HepG2 (cell line): ENCODE measurements at regions not wholly inside any gene's neighbourhood (a gene's known extent, or its start where the extent isn't known, plus 50 kb on each side); places are given as distances from the start of the nearest gene placed in this dataset.

ENCODE experiments used
- ATAC-seq: fragments of 200-7000 bp; cut with Tn5 transposase; 3 replicates; pipeline ENCODE4 v1.9.1; 2020; ENCODE audit warnings: mild to moderate bottlenecking, moderate library complexity
- BruUV-seq: library from RNA; stranded (reverse); fragments of 400-500 nt; replicated peaks from 2 replicates; lab custom pipeline; 2021; lab: Mats Ljungman, UMichigan
- CTCF ChIA-PET: fragments of 300-600 bp; formaldehyde crosslinking; extraction: SDS; loops from one replicate; lab custom pipeline; 2021; ENCODE audit warnings: low total read pairs, inconsistent platforms, low intra/inter-chr PET ratio; lab: Yijun Ruan, JAX
- POLR2A ChIA-PET: fragments of 350-600 bp; sonication (Branson Sonifier 250); formaldehyde crosslinking; loops from one replicate; lab custom pipeline; 2020; ENCODE audit warnings: antibody characterized with exemption, inconsistent platforms; lab: Yijun Ruan, JAX
- DNase-seq: peaks from one replicate; pipeline ENCODE4 v3.0.0-alpha.2; 2015; ENCODE audit warnings: low spot score
- FAIRE-seq: peaks from 3 replicates; lab custom pipeline; 2011; peaks lifted over from hg19 to GRCh38; lab: Jason Lieb, UNC
- H2AFZ ChIP-seq: one replicate; pipeline ENCODE4 v1.6.1; 2011; ENCODE audit warnings: low read length, inconsistent platforms
- H3K27ac ChIP-seq: fragments of 300-600 bp; 3 replicates; pipeline ENCODE4 v1.8.0; 2011; ENCODE audit warnings: mixed run types, mild to moderate bottlenecking, mixed read lengths, low read length, inconsistent platforms; ENCODE audit not compliant: insufficient read depth; ENCODE audit errors: extremely low read length
- H3K27me3 ChIP-seq, 2 experiments: fragments of 200-600 bp in 1 of 2; 2 replicates in 1 of 2; 3 replicates in 1 of 2; pipeline versions ENCODE4 v1.6.0 to v1.8.0; 2011; ENCODE audit warnings: low read length in 2 of 2, mild to moderate bottlenecking in 2 of 2, moderate library complexity in 2 of 2, inconsistent platforms in 1 of 2; ENCODE audit not compliant: insufficient read depth in 2 of 2, control insufficient read depth in 1 of 2
- H3K36me3 ChIP-seq, 2 experiments: fragments of 200-600 bp in 1 of 2; replicated peaks in 1 of 2; 2 replicates in 1 of 2; 3 replicates in 1 of 2; pipeline versions ENCODE4 v1.5.1 to v1.8.0; 2011; ENCODE audit warnings: low read length in 2 of 2, inconsistent platforms in 1 of 2; ENCODE audit not compliant: insufficient read depth in 2 of 2, control insufficient read depth in 1 of 2
- H3K4me1 ChIP-seq: 2 replicates; pipeline ENCODE4 v1.5.1; 2012; ENCODE audit warnings: low read length, inconsistent platforms; ENCODE audit not compliant: insufficient read depth
- H3K4me2 ChIP-seq: 2 replicates; pipeline ENCODE4 v1.6.0; 2011; ENCODE audit warnings: low read depth, low read length, inconsistent platforms
- H3K4me3 ChIP-seq, 3 experiments: fragments of 200-600 bp in 1 of 3; sonication (generic), shearing (Covaris generic) in 1 of 3; replicated peaks in 1 of 3; 2 replicates each; pipeline ENCODE4 v1.5.1; 2011 to 2016; ENCODE audit warnings: low read length in 3 of 3, inconsistent platforms in 2 of 3, low read depth in 2 of 3, mild to moderate bottlenecking in 2 of 3, control low read depth in 1 of 3, mixed read lengths in 1 of 3; ENCODE audit not compliant: insufficient read depth in 1 of 3
- H3K79me2 ChIP-seq: one replicate; pipeline ENCODE4 v1.6.1; 2011; ENCODE audit warnings: low read length, inconsistent platforms; ENCODE audit not compliant: insufficient read depth
- H3K9ac ChIP-seq: 2 replicates; pipeline ENCODE4 v1.6.0; 2011; ENCODE audit warnings: mild to moderate bottlenecking, low read depth, low read length, inconsistent platforms; ENCODE audit not compliant: insufficient read depth
- H3K9me3 ChIP-seq: 2 replicates; pipeline ENCODE4 v1.5.1; 2012; ENCODE audit warnings: mild to moderate bottlenecking, low read length
- H4K20me1 ChIP-seq: 2 replicates; pipeline ENCODE4 v1.6.0; 2011; ENCODE audit warnings: inconsistent platforms, mild to moderate bottlenecking, low read length, moderate library complexity; ENCODE audit not compliant: insufficient read depth
- FOXJ3 ChIP-seq: sonication (generic); formaldehyde crosslinking; IDR thresholded peaks from 2 replicates; pipeline ENCODE4 v1.4.0; 2020; ENCODE audit warnings: missing genetic modification reagents, mild to moderate bottlenecking, borderline replicate concordance
- IKZF1 ChIP-seq: fragments of 450-650 bp; IDR thresholded peaks from 2 replicates; pipeline ENCODE4 v1.7.1; 2016
- NCOA1 ChIP-seq: sonication (generic); formaldehyde crosslinking; IDR thresholded peaks from 2 replicates; pipeline ENCODE4 v1.9.0; 2021; ENCODE audit warnings: missing genetic modification reagents
- ZNF619 ChIP-seq: sonication (generic); formaldehyde crosslinking; IDR thresholded peaks from 2 replicates; pipeline ENCODE4 v1.4.0; 2020; ENCODE audit warnings: mild to moderate bottlenecking, missing genetic modification reagents
- WGBS: methylation state at CpG from one replicate; pipeline ENCODE4 v1.1.6; 2017; ENCODE audit warnings: low lambda C conversion rate; 5-methylcytosine and 5-hydroxymethylcytosine counted together
- in situ Hi-C: cut with HindIII; loops from 2 replicates; pipeline ENCODE4 v1.10.0; 2017; ENCODE audit warnings: low pct_unique_long_range_greater_than_20kb; ENCODE audit not compliant: extremely low pct_ligation_motif_present
- intact Hi-C: fragments of 100-400 bp; cut with micrococcal nuclease; formaldehyde crosslinking; loops from one replicate; pipeline ENCODE4 v1.10.0; 2022; ENCODE audit not compliant: unreplicated experiment

- no peaks in the 10 kb centered on the region for H3K79me2 ChIP-seq
- no peak overlapping the region for H3K9ac ChIP-seq
- in situ Hi-C loops (no loop called here), intact Hi-C loops (no loop called here)
- no peaks in the 10 kb centered on the region for H3K4me1 ChIP-seq
- BruUV-seq, result no TSS peak
- H3K9me3 ChIP-seq, result no peaks in the 10 kb centered on the region
- no peaks in the 10 kb centered on the region for H3K27me3 ChIP-seq
- H4K20me1 ChIP-seq, result no peaks in the 10 kb centered on the region
- TF ChIP-seq IKZF1, result no peak
- TF ChIP-seq ZNF619 (CRISPR knock-in tag), result no peak
- no peak overlapping the region for H3K27ac ChIP-seq
- ATAC-seq (no peak), FAIRE-seq (no peak), DNase-seq (no peak)
- CTCF ChIA-PET, result no interaction called here
- H2AFZ ChIP-seq, result no peak overlapping the region
- POLR2A ChIA-PET, result no interaction called here
- H3K4me2 ChIP-seq, result no peak overlapping the region
- WGBS, result 50% methylated on average over 3 of the region's 3 CpGs
- H3K36me3 ChIP-seq, result no peaks in the 10 kb centered on the region
- H3K4me3 ChIP-seq, result no peak overlapping the region
Measured at GRCh38 chr1:98176936-98177335, 256.1 kb upstream of the DPYD start.

DNA sequence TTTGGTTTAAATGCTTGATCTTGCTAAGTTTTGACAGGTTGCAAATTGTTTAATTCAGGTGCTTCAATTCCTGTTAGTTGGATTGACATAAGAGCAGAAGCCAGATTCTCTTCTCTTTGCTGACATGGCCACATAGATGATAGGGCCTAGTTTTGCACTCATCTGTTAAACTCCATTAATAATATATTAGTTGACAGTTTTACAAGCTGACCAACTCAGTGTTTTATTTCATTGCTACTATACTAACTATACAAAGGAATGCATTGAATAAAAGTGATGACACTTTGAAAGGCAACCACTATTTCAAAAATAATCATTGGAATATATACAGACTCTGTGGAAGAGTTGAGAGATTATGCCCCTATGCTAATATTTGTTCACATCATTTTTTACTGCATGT lies 255.6 kb upstream of the DPYD start:
- Histone ChIP-seq H3K4me1 (no peaks in the 10 kb centered on the region), H3K4me3 (no peak overlapping the region), H2AFZ (no peak overlapping the region), H3K27me3 (no peaks in the 10 kb centered on the region), H4K20me1 (no peaks in the 10 kb centered on the region)
- no peak for FAIRE-seq
- BruUV-seq, result no TSS peak
- TF ChIP-seq FOXJ3 (CRISPR knock-in tag), result no peak
- TF ChIP-seq NCOA1 (CRISPR knock-in tag), result no peak
- TF ChIP-seq, all 625 proteins: peak for 0
- in situ Hi-C loops, result no loop called here
- CTCF ChIA-PET, result no interaction called here
- Histone ChIP-seq H3K36me3 (no peaks in the 10 kb centered on the region), H3K79me2 (no peaks in the 10 kb centered on the region), H3K9ac (no peak overlapping the region), H3K9me3 (no peaks in the 10 kb centered on the region), H3K27ac (no peak overlapping the region), H3K4me2 (no peak overlapping the region)
- POLR2A ChIA-PET, result no interaction called here
- DNase-seq, result no peak
- intact Hi-C loops, result no loop called here
- no peak for ATAC-seq
